ENCODE measurements at regions not wholly inside any gene's neighbourhood (a gene's known extent, or its start where the extent isn't known, plus 50 kb on each side); places are given as distances from the start of the nearest gene placed in this dataset.

GRCh38 chr17:69722518-69722917 lies 308.0 kb downstream of the MAP2K6 start:
- TF ChIP-seq POLR2AphosphoS5 (IDR thresholded peaks at IDR 0.05; ENCODE audit: borderline replicate concordance, low read depth, low read length), result no peak
- TF ChIP-seq EZH2 (IDR thresholded peaks at IDR 0.05), result no peak
- no peak for TF ChIP-seq FOXP2 (optimal IDR thresholded peaks at IDR 0.05; ENCODE audit: control extremely low read depth, extremely low read length, insufficient read depth)
